ENCODE measurements at regions not wholly inside any gene's neighbourhood (a gene's known extent, or its start where the extent isn't known, plus 50 kb on each side); places are given as distances from the start of the nearest gene placed in this dataset.

DNA sequence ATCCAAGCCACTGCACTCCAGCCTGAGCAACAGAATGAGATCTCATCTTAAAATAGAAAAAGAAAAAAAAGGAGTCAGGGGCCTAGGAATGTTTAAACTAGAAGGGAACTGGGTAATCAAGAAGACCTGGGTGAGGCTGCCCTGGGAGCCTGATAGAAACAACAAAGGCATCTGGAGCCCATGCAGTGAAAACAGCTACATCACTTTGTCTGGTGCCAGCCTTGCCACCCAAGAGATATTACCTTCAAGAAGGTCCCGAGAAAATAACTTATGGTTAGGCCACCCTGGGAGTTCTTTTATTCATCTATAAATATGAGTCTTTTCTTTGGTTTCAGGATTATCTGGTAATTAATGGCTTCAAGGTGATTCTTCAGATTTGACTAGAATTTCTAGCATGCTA is 412.1 kb downstream of the METTL15 start:
- Mint-ChIP-seq H3K4me1 (no peaks in the 10 kb centered on the region), H3K27ac (no peak overlapping the region), H3K27me3 (no peaks in the 10 kb centered on the region), H3K36me3 (no peaks in the 10 kb centered on the region), H3K4me3 (no peak overlapping the region), H3K9me3 (peaks cover 6% of the 10 kb centered on the region)
- no peak for ATAC-seq

DNA sequence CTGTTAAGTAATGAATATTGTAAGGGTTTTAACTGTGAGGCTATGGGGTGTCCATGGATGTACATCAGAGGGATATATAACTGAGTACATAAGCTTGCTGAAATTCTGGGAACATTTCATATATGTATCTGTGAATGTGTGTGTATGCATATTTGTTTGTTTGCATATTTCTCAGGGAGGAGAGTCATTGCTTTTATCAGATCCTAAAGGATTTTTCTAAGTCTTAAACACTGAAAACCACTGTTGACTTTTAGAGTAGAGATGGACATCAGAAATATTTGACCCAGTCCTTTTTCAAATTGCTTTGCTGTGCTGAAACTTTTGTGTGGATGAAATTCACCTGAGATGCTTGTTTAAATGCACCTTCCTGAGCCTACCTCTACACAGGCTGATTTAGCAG is 410.6 kb downstream of the METTL15 start:
- Mint-ChIP-seq H3K9me3 (peaks cover 3% of the 10 kb centered on the region), H3K4me1 (no peaks in the 10 kb centered on the region), H3K36me3 (no peaks in the 10 kb centered on the region), H3K27ac (no peak overlapping the region), H3K4me3 (no peak overlapping the region), H3K27me3 (no peaks in the 10 kb centered on the region)
- no peak for ATAC-seq

DNA sequence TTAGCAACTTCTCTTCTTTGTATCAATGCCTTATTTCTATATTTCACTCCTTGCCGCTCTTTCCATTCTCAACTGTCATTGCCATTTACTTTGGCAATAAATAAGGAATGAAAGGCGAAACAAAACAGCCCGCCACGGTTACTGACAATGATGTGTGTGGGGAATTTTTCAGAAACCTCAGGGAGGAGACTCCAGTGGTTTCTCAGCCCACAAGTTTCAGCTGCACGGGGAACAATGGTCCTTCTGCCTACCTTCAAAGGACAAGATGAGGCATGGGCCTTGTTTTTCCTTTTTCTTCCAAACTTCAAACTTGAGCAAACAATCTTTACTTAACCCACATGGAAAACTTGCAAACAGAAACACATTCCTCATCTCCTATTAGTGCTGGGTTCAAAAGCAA is 409.4 kb downstream of the METTL15 start:
- Mint-ChIP-seq H3K4me3 (no peak overlapping the region), H3K4me1 (no peaks in the 10 kb centered on the region), H3K36me3 (no peaks in the 10 kb centered on the region), H3K9me3 (peaks cover 2% of the 10 kb centered on the region), H3K27me3 (no peaks in the 10 kb centered on the region), H3K27ac (no peak overlapping the region)
- no peak for ATAC-seq

DNA sequence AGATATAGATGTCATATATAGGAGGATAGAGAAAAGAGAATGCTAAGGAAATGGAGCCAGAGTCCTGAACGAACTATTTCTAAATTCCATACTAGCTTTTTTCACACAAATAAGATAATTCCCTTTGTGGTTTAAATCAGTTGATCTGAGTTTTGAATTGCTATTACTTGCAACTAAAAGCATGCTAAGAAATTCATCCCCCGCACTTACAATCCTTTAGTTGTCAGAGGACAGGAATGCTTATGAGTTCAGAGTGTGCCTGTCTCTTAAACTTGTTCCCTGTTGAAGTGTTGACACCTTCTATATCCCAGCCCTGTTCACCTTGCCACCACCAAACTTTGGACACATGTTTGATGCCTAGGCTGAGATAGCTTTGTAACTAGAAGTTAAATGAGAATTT is 406.2 kb downstream of the METTL15 start:
- H3K27me3 Mint-ChIP-seq, result no peaks in the 10 kb centered on the region
- no peaks in the 10 kb centered on the region for H3K36me3 Mint-ChIP-seq
- no peak overlapping the region for H3K27ac Mint-ChIP-seq
- H3K4me1 Mint-ChIP-seq, result no peaks in the 10 kb centered on the region
- no peak for ATAC-seq
- H3K4me3 Mint-ChIP-seq, result no peak overlapping the region
- peaks cover 2% of the 10 kb centered on the region for H3K9me3 Mint-ChIP-seq

DNA sequence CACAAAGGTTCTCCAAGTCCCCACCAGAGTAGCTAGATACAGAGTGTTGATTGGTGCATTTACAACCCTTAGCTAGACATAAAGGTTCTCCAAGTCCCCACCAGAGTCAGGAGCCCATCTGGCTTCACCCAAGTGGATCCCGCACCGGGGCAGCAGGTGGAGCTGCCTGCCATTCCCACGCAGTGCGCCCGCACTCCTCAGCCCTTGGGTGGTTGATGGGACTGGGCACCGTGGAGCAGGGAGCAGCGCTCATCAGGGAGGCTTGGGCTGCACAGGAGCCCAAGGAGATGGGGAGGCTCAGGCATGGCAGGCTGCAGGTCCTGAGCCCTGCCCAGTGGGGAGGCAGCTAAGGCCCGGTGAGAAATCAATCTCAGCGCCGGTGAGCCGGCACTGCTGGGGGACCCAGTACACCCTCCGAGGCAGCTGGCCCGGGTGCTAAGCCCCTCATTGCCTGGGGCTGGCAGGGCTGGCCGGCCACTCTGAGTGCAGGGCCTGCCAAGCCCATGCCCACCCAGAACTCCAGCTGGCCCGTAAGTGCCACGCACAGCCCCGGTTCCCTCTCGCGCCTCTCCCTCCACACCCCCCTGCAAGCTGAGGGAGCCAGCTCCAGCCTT is 404.1 kb downstream of the METTL15 start:
- Mint-ChIP-seq H3K4me1 (no peaks in the 10 kb centered on the region), H3K27ac (no peak overlapping the region), H3K27me3 (no peaks in the 10 kb centered on the region), H3K36me3 (no peaks in the 10 kb centered on the region), H3K4me3 (no peak overlapping the region), H3K9me3 (peaks cover 8% of the 10 kb centered on the region)
- no peak for ATAC-seq

DNA sequence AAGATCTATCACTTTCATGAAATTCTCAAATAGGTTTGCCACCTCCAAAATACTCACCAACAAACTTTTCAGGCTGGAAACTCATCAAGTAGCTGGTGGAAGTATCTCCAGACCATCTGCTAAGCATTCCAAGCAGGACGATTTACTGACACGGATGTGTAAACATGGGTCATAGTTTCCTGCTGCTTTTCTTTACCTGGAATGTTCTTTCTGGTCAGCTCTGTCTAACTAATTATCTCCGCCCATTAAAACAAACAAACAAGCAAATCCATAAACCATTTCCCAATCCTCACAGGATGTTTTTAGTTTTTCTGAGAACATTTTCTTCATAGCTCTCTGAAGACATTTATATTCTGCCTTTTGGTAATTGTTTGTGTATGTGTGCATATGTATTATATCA is 397.0 kb downstream of the METTL15 start:
- Mint-ChIP-seq H3K4me1 (no peaks in the 10 kb centered on the region), H3K4me3 (no peak overlapping the region), H3K36me3 (no peaks in the 10 kb centered on the region), H3K27me3 (no peaks in the 10 kb centered on the region), H3K27ac (no peak overlapping the region), H3K9me3 (peaks cover 6% of the 10 kb centered on the region)
- ATAC-seq, result no peak

DNA sequence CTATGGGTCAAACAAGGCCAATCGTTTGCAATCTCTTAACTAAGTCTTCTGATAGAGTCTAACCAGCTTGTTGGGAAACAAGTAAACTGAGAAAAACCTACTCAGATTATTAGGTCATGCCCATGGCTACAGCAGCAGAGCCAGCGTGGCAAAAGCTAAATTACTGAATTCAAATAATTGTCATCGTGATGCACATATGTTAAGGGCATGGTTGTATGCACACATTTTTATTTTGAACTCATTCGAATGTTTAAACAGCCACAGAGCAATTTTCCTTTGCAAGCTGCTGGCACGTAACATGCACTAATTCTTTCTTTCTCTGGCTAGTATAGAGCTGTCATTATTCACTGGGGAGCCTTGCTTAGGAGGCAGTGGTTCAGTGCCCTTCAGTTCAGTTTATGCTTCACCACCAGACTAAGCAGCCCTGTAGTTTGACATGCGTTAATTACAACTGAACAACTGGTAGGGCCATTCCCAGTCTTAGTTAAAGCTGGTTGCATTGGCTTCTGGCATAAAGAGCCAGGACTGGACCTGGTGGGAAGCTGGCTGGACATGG is 396.4 kb downstream of the METTL15 start:
- Mint-ChIP-seq H3K27ac (no peak overlapping the region), H3K4me3 (no peak overlapping the region), H3K27me3 (no peaks in the 10 kb centered on the region), H3K36me3 (no peaks in the 10 kb centered on the region), H3K9me3 (peaks cover 6% of the 10 kb centered on the region), H3K4me1 (no peaks in the 10 kb centered on the region)
- no peak for ATAC-seq

DNA sequence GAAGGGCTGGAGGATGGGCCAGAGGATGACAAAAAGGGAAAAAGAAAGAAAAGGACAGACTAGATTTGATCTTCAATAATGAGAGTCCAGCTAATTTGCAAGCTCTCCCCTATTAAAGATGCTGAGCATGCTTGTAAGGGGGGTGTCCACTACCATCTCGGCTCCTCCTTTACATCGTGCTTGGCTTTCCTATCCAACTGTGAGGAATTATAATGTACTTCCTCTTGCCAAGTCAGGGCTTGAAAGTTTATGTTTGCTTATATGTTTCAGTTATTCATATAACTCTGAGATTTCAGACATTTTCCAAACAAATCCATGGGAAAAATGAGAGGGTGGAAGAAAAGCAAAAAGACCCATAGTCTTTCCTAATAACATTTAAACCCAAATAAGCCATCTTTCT is 387.1 kb downstream of the METTL15 start:
- H3K27ac Mint-ChIP-seq, result no peak overlapping the region
- ATAC-seq, result no peak
- H3K4me1 Mint-ChIP-seq, result no peaks in the 10 kb centered on the region
- no peaks in the 10 kb centered on the region for H3K27me3 Mint-ChIP-seq
- no peak overlapping the region for H3K4me3 Mint-ChIP-seq
- no peaks in the 10 kb centered on the region for H3K36me3 Mint-ChIP-seq
- no peaks in the 10 kb centered on the region for H3K9me3 Mint-ChIP-seq

DNA sequence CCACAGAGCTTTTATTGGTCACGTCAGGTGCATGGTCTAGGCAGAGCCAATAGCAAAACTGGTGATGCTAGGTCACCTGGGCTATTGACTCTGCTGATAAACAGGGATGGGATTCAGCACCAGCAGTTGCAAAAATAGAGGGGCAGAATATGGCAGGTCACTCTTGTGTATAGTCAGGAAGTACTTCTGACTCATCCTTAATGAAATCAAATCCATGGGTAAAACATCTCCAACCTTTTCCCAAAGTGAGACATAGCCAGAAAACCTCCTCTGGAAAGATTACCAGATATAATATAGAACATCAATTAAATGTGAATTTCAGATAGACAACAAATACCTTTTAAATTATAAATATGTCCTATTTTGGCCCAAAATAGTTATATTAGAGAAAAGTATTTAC is 383.2 kb downstream of the METTL15 start:
- H3K27me3 Mint-ChIP-seq, result no peaks in the 10 kb centered on the region
- ATAC-seq, result no peak

DNA sequence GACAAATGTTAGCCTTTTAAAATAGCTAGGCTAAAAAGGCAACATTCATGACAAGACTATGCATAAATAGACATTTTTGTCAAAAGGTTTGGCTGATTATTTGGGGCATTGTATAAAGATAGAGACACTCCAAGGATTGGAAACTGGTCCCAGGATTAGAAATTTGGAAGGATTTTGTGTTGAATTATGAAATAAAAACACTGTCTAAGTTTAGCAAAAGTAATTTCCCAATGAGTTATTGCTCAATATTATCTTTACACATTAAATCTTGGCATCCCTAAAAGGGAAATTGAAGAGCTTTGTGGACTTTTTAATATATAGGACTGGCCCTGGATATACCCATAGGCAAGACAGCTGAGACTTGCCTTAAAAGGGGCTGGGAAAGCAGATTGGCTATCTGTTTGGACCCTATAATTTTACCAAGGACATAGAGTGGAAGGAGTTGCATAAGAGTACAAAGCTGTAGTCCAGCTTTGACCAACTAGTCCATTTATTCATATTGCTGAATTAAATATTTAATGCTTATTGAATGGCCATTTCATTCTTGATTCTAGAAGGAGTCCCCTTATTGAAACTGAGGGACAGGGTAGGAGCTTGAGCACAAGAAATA is 382.7 kb downstream of the METTL15 start:
- H3K4me3 Mint-ChIP-seq, result no peak overlapping the region
- no peaks in the 10 kb centered on the region for H3K36me3 Mint-ChIP-seq
- H3K27ac Mint-ChIP-seq, result no peak overlapping the region
- H3K27me3 Mint-ChIP-seq, result no peaks in the 10 kb centered on the region
- no peak for ATAC-seq
- H3K4me1 Mint-ChIP-seq, result no peaks in the 10 kb centered on the region
- H3K9me3 Mint-ChIP-seq, result no peaks in the 10 kb centered on the region

More for the DNA sequence above, 383.2 kb downstream of the METTL15 start:
- Mint-ChIP-seq H3K4me3 (no peak overlapping the region), H3K4me1 (no peaks in the 10 kb centered on the region), H3K9me3 (no peaks in the 10 kb centered on the region), H3K27ac (no peak overlapping the region), H3K36me3 (no peaks in the 10 kb centered on the region)

DNA sequence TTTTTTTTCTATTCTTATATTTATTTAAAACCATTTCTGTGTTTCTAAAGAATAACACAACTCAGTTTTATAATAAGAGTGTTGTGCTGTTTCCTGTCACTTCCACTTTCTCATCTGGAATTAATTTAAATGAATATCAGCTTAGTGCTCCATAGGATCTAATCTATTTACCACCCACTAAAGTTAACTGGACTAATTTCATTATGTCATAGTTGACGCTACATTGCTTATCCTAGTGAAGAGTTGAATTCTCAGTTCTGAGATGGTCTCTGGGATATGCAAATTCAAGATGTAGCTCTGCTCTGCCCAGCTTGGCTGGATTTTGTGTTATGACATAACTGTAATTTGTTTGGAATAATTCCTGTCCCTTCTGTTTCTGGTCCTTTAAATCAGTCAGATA is 380.1 kb downstream of the METTL15 start:
- Mint-ChIP-seq H3K27me3 (no peaks in the 10 kb centered on the region), H3K36me3 (no peaks in the 10 kb centered on the region), H3K4me1 (no peaks in the 10 kb centered on the region), H3K4me3 (no peak overlapping the region), H3K9me3 (no peaks in the 10 kb centered on the region), H3K27ac (no peak overlapping the region)
- ATAC-seq, result no peak

DNA sequence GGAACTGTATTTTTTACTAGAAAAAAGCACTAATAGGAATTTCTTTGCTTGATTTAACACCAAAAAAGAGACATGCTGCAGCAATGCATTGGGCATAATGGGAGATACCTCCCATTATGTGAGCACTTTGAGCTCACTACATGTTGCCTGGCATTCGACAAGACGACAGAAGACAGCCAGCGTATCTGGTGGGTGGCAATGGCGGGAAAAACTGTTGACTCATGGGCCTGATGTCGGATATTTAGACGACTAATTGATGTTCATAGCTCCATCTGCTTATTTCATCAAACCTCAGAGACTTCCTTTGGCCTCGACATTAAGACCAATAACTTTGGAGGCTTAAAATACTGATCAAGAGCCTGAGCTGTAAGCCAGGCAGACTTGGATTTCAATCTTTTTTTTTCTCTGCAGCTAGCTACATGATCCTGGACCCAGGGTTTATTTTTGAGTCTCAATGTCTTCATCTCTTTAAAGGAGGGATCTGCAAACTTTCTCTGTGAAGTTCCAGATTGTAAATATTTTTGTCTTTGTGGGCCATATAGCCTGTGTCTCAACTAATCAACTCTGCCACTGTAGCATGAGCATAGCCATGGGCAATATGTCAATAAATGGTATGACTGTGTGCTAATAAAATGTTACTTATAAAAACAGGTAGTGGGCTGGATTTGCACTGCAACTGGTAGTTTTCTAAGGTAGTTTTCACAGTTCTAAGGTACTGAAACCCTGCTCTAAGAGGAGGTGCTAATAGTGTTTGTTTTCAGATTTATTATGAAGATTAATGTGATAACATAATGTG is 375.1 kb downstream of the METTL15 start:
- no peaks in the 10 kb centered on the region for H3K4me1 Mint-ChIP-seq
- H3K4me3 Mint-ChIP-seq, result no peak overlapping the region
- no peak for ATAC-seq
- no peak overlapping the region for H3K27ac Mint-ChIP-seq
- no peaks in the 10 kb centered on the region for H3K9me3 Mint-ChIP-seq
- H3K36me3 Mint-ChIP-seq, result no peaks in the 10 kb centered on the region
- H3K27me3 Mint-ChIP-seq, result no peaks in the 10 kb centered on the region

DNA sequence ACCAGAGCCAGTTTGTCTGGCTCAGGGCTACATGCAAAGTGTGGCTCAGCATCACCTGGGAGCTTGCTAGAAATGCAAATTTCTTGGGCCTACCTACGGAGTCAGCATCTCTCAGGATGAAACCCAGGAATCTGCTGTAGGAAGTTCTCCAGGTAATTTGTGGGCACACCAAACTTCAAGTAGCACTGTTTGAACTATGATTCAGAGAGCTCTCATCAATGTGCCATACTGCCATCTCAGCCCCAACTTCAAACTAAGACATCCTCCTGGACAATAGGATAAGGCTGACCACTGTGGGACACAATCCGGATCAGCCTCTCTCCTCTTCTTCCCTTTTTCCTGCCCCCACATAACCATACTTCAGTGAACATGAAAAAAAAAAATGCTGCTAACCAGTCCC is 374.5 kb downstream of the METTL15 start:
- H3K4me3 Mint-ChIP-seq, result no peak overlapping the region
- no peaks in the 10 kb centered on the region for H3K4me1 Mint-ChIP-seq
- H3K36me3 Mint-ChIP-seq, result no peaks in the 10 kb centered on the region
- no peaks in the 10 kb centered on the region for H3K9me3 Mint-ChIP-seq
- no peaks in the 10 kb centered on the region for H3K27me3 Mint-ChIP-seq
- H3K27ac Mint-ChIP-seq, result no peak overlapping the region
- ATAC-seq, result no peak

DNA sequence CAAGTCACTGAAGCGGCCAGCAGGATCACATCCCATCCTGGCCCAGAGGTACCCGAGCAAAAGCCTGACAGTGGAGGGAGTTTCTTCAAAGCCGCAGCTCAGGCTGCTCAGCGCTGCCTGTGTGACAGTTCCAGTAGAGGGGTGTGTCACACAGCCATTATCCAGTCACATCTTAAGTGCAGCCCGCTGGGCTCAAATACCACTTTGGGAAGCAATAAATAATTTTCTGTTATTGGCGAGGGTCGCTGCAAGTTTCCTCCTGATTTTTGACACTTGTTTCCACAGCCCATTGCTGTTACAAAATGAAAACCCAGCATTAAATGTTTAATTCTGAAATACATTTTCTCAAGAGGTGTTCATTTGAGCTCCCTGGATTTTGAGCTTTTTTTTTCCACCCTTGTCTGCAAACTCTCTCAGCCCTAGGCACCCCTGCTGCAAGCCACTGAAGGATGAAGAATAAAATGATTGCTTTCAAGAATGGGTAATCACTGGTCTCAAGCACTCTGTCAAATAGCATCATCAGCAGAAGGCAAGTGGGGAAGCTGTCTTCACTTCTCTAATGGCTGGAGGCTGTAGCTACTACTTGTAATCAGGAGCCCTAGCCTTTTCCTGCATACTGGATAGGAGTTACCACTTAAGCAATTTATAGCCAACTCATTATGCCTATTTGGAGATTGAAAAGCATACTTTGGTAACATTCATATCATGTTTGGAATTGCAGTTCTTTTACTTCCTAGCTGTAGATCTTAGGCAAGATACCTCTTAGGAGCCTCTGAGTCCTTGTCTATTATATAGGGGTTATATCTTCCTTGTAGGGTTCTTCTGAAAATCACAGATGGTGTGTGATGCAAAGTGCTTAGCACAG is 373.7 kb downstream of the METTL15 start:
- no peaks in the 10 kb centered on the region for H3K4me1 Mint-ChIP-seq
- H3K27ac Mint-ChIP-seq, result no peak overlapping the region

DNA sequence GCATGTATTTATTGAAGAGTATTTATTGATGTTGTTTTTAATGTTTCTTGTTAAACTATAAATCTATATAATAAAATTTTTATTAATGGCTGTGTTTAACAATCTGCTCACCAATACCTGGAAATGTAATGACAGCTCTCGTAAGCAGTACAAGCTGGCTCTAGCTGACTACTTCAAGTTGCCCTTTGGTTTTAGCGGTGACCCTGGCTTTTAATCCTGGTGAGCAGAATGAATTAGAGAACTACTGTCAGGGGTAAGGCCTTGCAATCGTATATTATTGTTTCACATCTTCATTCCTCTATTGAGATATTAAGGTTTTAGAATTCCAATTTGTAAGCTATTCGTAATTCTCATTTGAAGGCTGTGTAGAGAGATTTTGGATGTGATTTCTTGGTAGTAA is 372.2 kb downstream of the METTL15 start:
- no peak overlapping the region for H3K27ac Mint-ChIP-seq
- H3K27me3 Mint-ChIP-seq, result no peaks in the 10 kb centered on the region
- ATAC-seq, result no peak
- no peaks in the 10 kb centered on the region for H3K36me3 Mint-ChIP-seq
- no peaks in the 10 kb centered on the region for H3K9me3 Mint-ChIP-seq
- H3K4me3 Mint-ChIP-seq, result no peak overlapping the region
- no peaks in the 10 kb centered on the region for H3K4me1 Mint-ChIP-seq

More for the DNA sequence above, 373.7 kb downstream of the METTL15 start:
- Mint-ChIP-seq H3K4me3 (no peak overlapping the region), H3K36me3 (no peaks in the 10 kb centered on the region), H3K9me3 (no peaks in the 10 kb centered on the region), H3K27me3 (no peaks in the 10 kb centered on the region)
- ATAC-seq, result no peak
